GM12878 (cell line): ENCODE measurements at regions not wholly inside any gene's neighbourhood (a gene's known extent, or its start where the extent isn't known, plus 50 kb on each side); places are given as distances from the start of the nearest gene placed in this dataset.

Source experiments
- ATAC-seq: fragments of 200-7000 bp; cut with Tn5 transposase; 3 replicates; pipeline ENCODE4 v1.9.1; 2020; ENCODE audit warnings: mild to moderate bottlenecking, moderate library complexity
- BruUV-seq: library from RNA; stranded (reverse); fragments of 400-500 nt; replicated peaks from 2 replicates; lab custom pipeline; 2021; lab: Mats Ljungman, UMichigan
- CTCF ChIA-PET: fragments of 300-600 bp; sonication (Branson Sonifier 250); formaldehyde crosslinking; extraction: SDS; loops from one replicate; lab custom pipeline; 2021; ENCODE audit warnings: inconsistent platforms; lab: Yijun Ruan, JAX
- POLR2A ChIA-PET: fragments of 350-600 bp; formaldehyde crosslinking; extraction: SDS; loops from one replicate; lab custom pipeline; 2021; ENCODE audit warnings: inconsistent platforms; lab: Charles Lee
- RAD21 ChIA-PET: fragments of 300-600 bp; sonication (Branson Sonifier 250); formaldehyde crosslinking; loops from one replicate; lab custom pipeline; 2023; ENCODE audit warnings: antibody characterized with exemption; ENCODE audit not compliant: unreplicated experiment; lab: Charles Lee
- SMC1A ChIA-PET: fragments of 300-600 bp; sonication (Branson Sonifier 250); formaldehyde crosslinking; loops from one replicate; lab custom pipeline; 2023; ENCODE audit not compliant: unreplicated experiment, uncharacterized antibody; lab: Charles Lee
- DNase-seq: peaks from one replicate; pipeline ENCODE4 v3.0.0-alpha.2; 2011; ENCODE audit warnings: low read depth, low spot score
- FAIRE-seq: peaks from 3 replicates; lab custom pipeline; 2011; peaks lifted over from hg19 to GRCh38; lab: Jason Lieb, UNC
- H2AFZ ChIP-seq: 2 replicates; pipeline ENCODE4 v1.6.0; 2011; ENCODE audit warnings: low read depth, low read length, control low read depth; ENCODE audit not compliant: control insufficient read depth
- H3K27ac ChIP-seq: 2 replicates; pipeline ENCODE4 v1.5.1; 2011; ENCODE audit warnings: control low read depth; ENCODE audit not compliant: control insufficient read depth, insufficient read depth
- H3K27me3 ChIP-seq, 2 experiments: replicated peaks in 1 of 2; 2 replicates each; pipeline versions ENCODE4 v1.6.0 to v1.6.1; 2011; ENCODE audit warnings: low read length in 1 of 2; ENCODE audit not compliant: control insufficient read depth in 2 of 2, insufficient read depth in 2 of 2
- H3K36me3 ChIP-seq, 2 experiments: 2 replicates each; pipeline ENCODE4 v1.5.1; 2011; ENCODE audit warnings: low read length in 1 of 2; ENCODE audit not compliant: control insufficient read depth in 2 of 2, insufficient read depth in 2 of 2
- H3K4me1 ChIP-seq: 2 replicates; pipeline ENCODE4 v1.6.1; 2011; ENCODE audit warnings: mild to moderate bottlenecking, low read length, moderate library complexity, mixed read lengths; ENCODE audit not compliant: control insufficient read depth, insufficient read depth
- H3K4me2 ChIP-seq: 2 replicates; pipeline ENCODE4 v1.6.0; 2011; ENCODE audit warnings: control low read depth; ENCODE audit not compliant: control insufficient read depth, insufficient read depth
- H3K4me3 ChIP-seq: fragments of 200-600 bp; sonication (generic); 2 replicates; pipeline ENCODE4 v1.5.1; 2016
- H3K79me2 ChIP-seq: 2 replicates; pipeline ENCODE4 v1.6.0; 2011; ENCODE audit warnings: low read length; ENCODE audit not compliant: control insufficient read depth, insufficient read depth
- H3K9ac ChIP-seq: 2 replicates; pipeline ENCODE4 v1.8.0; 2011; ENCODE audit warnings: low read length, control low read depth, mixed read lengths; ENCODE audit not compliant: control insufficient read depth, insufficient read depth
- H3K9me3 ChIP-seq: replicated peaks from 3 replicates; pipeline ENCODE4 v1.5.1; 2011; ENCODE audit warnings: mild to moderate bottlenecking, low read length; ENCODE audit not compliant: control insufficient read depth, insufficient read depth
- H4K20me1 ChIP-seq: 2 replicates; pipeline ENCODE4 v1.6.0; 2011; ENCODE audit not compliant: control insufficient read depth, insufficient read depth
- BMI1 ChIP-seq: fragments of 450-650 bp; IDR thresholded peaks from 2 replicates; pipeline ENCODE4 v1.6.1; 2016; ENCODE audit warnings: mild to moderate bottlenecking, moderate library complexity, borderline replicate concordance
- CHD1 ChIP-seq: IDR thresholded peaks from 2 replicates; pipeline ENCODE4 v1.6.1; 2012; ENCODE audit warnings: low read depth, low read length, improper control_type of control experiment
- ESRRA ChIP-seq: IDR thresholded peaks from 2 replicates; pipeline ENCODE4 v1.6.1; 2012; ENCODE audit warnings: mild to moderate bottlenecking, low read length, improper control_type of control experiment
- HDAC2 ChIP-seq: fragments of 200-600 bp; sonication (generic); IDR thresholded peaks from 2 replicates; pipeline ENCODE4 v1.6.1; 2017
- IKZF2 ChIP-seq, 2 experiments: fragments of 450-650 bp; IDR thresholded peaks; 2 replicates each; pipeline ENCODE4 v1.6.1; 2017; ENCODE audit warnings: mild to moderate bottlenecking in 2 of 2, moderate library complexity in 2 of 2
- KLF5 ChIP-seq: fragments of 450-650 bp; IDR thresholded peaks from 2 replicates; pipeline ENCODE4 v1.6.1; 2014; ENCODE audit warnings: mild to moderate bottlenecking; ENCODE audit not compliant: partially characterized antibody
- NFXL1 ChIP-seq: fragments of 450-650 bp; IDR thresholded peaks from 2 replicates; pipeline ENCODE4 v1.6.1; 2017; ENCODE audit warnings: antibody characterized with exemption, mild to moderate bottlenecking, borderline replicate concordance
- RELA ChIP-seq: fragments of 450-650 bp; IDR thresholded peaks from 2 replicates; pipeline ENCODE4 v1.8.0; 2014; ENCODE audit warnings: borderline replicate concordance; ENCODE audit not compliant: partially characterized antibody
- SIX5 ChIP-seq: IDR thresholded peaks from 2 replicates; pipeline ENCODE4 v1.6.1; 2011; ENCODE audit warnings: mild to moderate bottlenecking, low read depth, low read length, moderate library complexity; ENCODE audit not compliant: severe bottlenecking
- TBL1XR1 ChIP-seq: IDR thresholded peaks from 2 replicates; pipeline ENCODE4 v1.6.1; 2012; ENCODE audit warnings: low read depth, low read length, improper control_type of control experiment
- ZNF217 ChIP-seq: fragments of 450-650 bp; IDR thresholded peaks from 2 replicates; pipeline ENCODE4 v1.6.1; 2017; ENCODE audit warnings: antibody characterized with exemption, mild to moderate bottlenecking
- ZSCAN29 ChIP-seq: fragments of 450-650 bp; IDR thresholded peaks from 2 replicates; pipeline ENCODE4 v1.6.1; 2017; ENCODE audit warnings: mild to moderate bottlenecking, moderate library complexity
- WGBS: methylation state at CpG from one replicate; pipeline ENCODE4 v1.1.6; 2016; ENCODE audit warnings: low lambda C conversion rate; ENCODE audit not compliant: insufficient replicate concordance, insufficient coverage; ENCODE audit errors: missing lambda C conversion rate; 5-methylcytosine and 5-hydroxymethylcytosine counted together
- in situ Hi-C: fragments of 300-500 bp; cut with MboI; formaldehyde crosslinking; loops from 9 replicates; pipeline ENCODE4 v1.14.3; 2018; ENCODE audit warnings: mixed read lengths
- intact Hi-C: fragments of 100-400 bp; cut with micrococcal nuclease; formaldehyde crosslinking; loops from one replicate; pipeline ENCODE4 v1.14.2; 2022; ENCODE audit not compliant: unreplicated experiment
- TF ChIP-seq, protein P1 (sequence below): IDR thresholded peaks from 2 replicates; pipeline ENCODE4 v1.6.1; 2011; ENCODE audit warnings: low read depth, mild to moderate bottlenecking, low read length, moderate library complexity, borderline replicate concordance; ENCODE audit errors: extremely low read depth
- TF ChIP-seq, protein P2 (sequence below): fragments of 450-650 bp; IDR thresholded peaks from 2 replicates; pipeline ENCODE4 v1.6.1; 2017; ENCODE audit warnings: low read depth, mild to moderate bottlenecking, moderate library complexity

GRCh38 chr7:85974176-85974575 is 669.5 kb upstream of the GRM3 start:
- Histone ChIP-seq H3K27ac (no peak overlapping the region), H3K79me2 (no peaks in the 10 kb centered on the region), H3K36me3 (no peaks in the 10 kb centered on the region), H3K9me3 (no peaks in the 10 kb centered on the region), H3K4me2 (no peak overlapping the region), H3K9ac (no peak overlapping the region), H3K4me1 (no peaks in the 10 kb centered on the region), H3K27me3 (no peaks in the 10 kb centered on the region), H3K4me3 (no peak overlapping the region), H4K20me1 (no peaks in the 10 kb centered on the region), H2AFZ (no peak overlapping the region)
- DNase-seq (no peak), ATAC-seq (no peak), FAIRE-seq (no peak)
- TF ChIP-seq KLF5 (no peak), ZNF217 (no peak), IKZF2 (IDR thresholded peaks at IDR 0.05) (no peak), BMI1 (no peak), SIX5 (no peak), TBL1XR1 (no peak), CHD1 (no peak), RELA (no peak), ESRRA (no peak), HDAC2 (no peak), NFXL1 (no peak), ZSCAN29 (no peak)
- TF ChIP-seq, protein P1, sequence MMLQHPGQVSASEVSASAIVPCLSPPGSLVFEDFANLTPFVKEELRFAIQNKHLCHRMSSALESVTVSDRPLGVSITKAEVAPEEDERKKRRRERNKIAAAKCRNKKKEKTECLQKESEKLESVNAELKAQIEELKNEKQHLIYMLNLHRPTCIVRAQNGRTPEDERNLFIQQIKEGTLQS, result no peak
- TF ChIP-seq, protein P2, sequence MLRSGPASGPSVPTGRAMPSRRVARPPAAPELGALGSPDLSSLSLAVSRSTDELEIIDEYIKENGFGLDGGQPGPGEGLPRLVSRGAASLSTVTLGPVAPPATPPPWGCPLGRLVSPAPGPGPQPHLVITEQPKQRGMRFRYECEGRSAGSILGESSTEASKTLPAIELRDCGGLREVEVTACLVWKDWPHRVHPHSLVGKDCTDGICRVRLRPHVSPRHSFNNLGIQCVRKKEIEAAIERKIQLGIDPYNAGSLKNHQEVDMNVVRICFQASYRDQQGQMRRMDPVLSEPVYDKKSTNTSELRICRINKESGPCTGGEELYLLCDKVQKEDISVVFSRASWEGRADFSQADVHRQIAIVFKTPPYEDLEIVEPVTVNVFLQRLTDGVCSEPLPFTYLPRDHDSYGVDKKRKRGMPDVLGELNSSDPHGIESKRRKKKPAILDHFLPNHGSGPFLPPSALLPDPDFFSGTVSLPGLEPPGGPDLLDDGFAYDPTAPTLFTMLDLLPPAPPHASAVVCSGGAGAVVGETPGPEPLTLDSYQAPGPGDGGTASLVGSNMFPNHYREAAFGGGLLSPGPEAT, result no peak
- CTCF ChIA-PET, result no interaction called here
- intact Hi-C loops, result no loop called here
- no TSS peak for BruUV-seq
- RAD21 ChIA-PET, result no interaction called here
- POLR2A ChIA-PET, result no interaction called here
- 0% methylated on average over 1 of the region's 1 CpG for WGBS
- in situ Hi-C loops, result no loop called here
- SMC1A ChIA-PET, result no interaction called here
